Uterus (tissue), 3 donors: ENCODE measurements at regions not wholly inside any gene's neighbourhood (a gene's known extent, or its start where the extent isn't known, plus 50 kb on each side); places are given as distances from the start of the nearest gene placed in this dataset.

ENCODE experiments used
- DNase-seq, 2 donors: peaks; one replicate each; pipeline ENCODE4 v3.0.0-alpha.2; 2019 to 2020
- H3K27ac ChIP-seq, 2 donors: fragments of 200-600 bp; sonication (generic); 1 replicate in 1 of 2; 2 replicates in 1 of 2; pipeline ENCODE4 v1.5.1; 2016 to 2018
- H3K27me3 ChIP-seq, 2 donors: fragments of 200-600 bp; sonication (generic); one replicate each; pipeline ENCODE4 v1.5.1; 2018 to 2019; ENCODE audit warnings: control low read depth in 1 of 2
- H3K36me3 ChIP-seq, 2 donors: fragments of 200-600 bp; sonication (generic); one replicate each; pipeline ENCODE4 v1.5.1; 2019; ENCODE audit warnings: control low read depth in 1 of 2
- H3K4me1 ChIP-seq, 2 donors: fragments of 200-600 bp; sonication (generic); one replicate each; pipeline ENCODE4 v1.5.1; 2018 to 2019; ENCODE audit warnings: control low read depth in 1 of 2
- H3K4me3 ChIP-seq, 2 donors: fragments of 200-600 bp; sonication (generic); 1 replicate in 1 of 2; 2 replicates in 1 of 2; pipeline ENCODE4 v1.5.1; 2018 to 2019; ENCODE audit warnings: mild to moderate bottlenecking in 1 of 2
- H3K9me3 ChIP-seq, 2 donors: fragments of 200-600 bp; sonication (generic); one replicate each; pipeline ENCODE4 v1.5.1; 2019; ENCODE audit warnings: control low read depth in 1 of 2
- CTCF ChIP-seq, 4 experiments: fragments of 200-600 bp in 2 of 4; fragments of 450-650 bp in 2 of 4; sonication (generic) in 2 of 4; IDR thresholded peaks; one replicate each; pipeline ENCODE4 v1.5.1; 2016 to 2019; ENCODE audit warnings: antibody characterized with exemption in 4 of 4, mild to moderate bottlenecking in 2 of 4, moderate library complexity in 1 of 4
- POLR2A ChIP-seq, 2 donors: fragments of 450-650 bp; IDR thresholded peaks; one replicate each; pipeline ENCODE4 v1.6.1; 2016; ENCODE audit warnings: antibody characterized with exemption in 2 of 2, mild to moderate bottlenecking in 1 of 2, moderate library complexity in 1 of 2
- intact Hi-C: fragments of 100-400 bp; cut with DNase I; formaldehyde crosslinking; loops from one replicate; pipeline ENCODE4 v1.15.1; 2023; ENCODE audit warnings: low total_unique reads
- donor health status: DM: yes; HTN: yes; CAD: no.

- intact Hi-C loops = no loop called here
- H3K27me3 ChIP-seq = no peaks in the 10 kb centered on the region
- H3K27ac ChIP-seq = no peak overlapping the region
- no peaks in the 10 kb centered on the region for H3K36me3 ChIP-seq
- no peaks in the 10 kb centered on the region for H3K4me1 ChIP-seq
- no peak for DNase-seq
- H3K9me3 ChIP-seq = no peaks in the 10 kb centered on the region
- TF ChIP-seq CTCF (IDR thresholded peaks at IDR 0.05) = no peak
- TF ChIP-seq POLR2A (IDR thresholded peaks at IDR 0.05) = no peak
- H3K4me3 ChIP-seq = no peak overlapping the region
Observed at GRCh38 chr18:40555914-40556313, 1399.1 kb upstream of the PIK3C3 start.

GRCh38 chr18:40553029-40553428, 1402.0 kb upstream of the PIK3C3 start:
- intact Hi-C loops = no loop called here
- Histone ChIP-seq H3K27ac (no peak overlapping the region), H3K4me3 (no peak overlapping the region), H3K36me3 (no peaks in the 10 kb centered on the region), H3K4me1 (no peaks in the 10 kb centered on the region), H3K9me3 (no peaks in the 10 kb centered on the region), H3K27me3 (no peaks in the 10 kb centered on the region)
- TF ChIP-seq POLR2A (IDR thresholded peaks at IDR 0.05) = no peak
- TF ChIP-seq CTCF (IDR thresholded peaks at IDR 0.05) = no peak
- DNase-seq = no peak

GRCh38 chr18:40546875-40547274, 1408.2 kb upstream of the PIK3C3 start:
- no peak for DNase-seq
- no peak for TF ChIP-seq POLR2A (IDR thresholded peaks at IDR 0.05)
- no peak for TF ChIP-seq CTCF (IDR thresholded peaks at IDR 0.05)
- Histone ChIP-seq H3K36me3 (no peaks in the 10 kb centered on the region), H3K27me3 (no peaks in the 10 kb centered on the region), H3K4me3 (no peak overlapping the region), H3K4me1 (no peaks in the 10 kb centered on the region), H3K27ac (no peak overlapping the region), H3K9me3 (no peaks in the 10 kb centered on the region)
- intact Hi-C loops = no loop called here

GRCh38 chr18:40534723-40535122, 1420.3 kb upstream of the PIK3C3 start:
- no peaks in the 10 kb centered on the region for H3K36me3 ChIP-seq
- intact Hi-C loops = no loop called here
- no peak overlapping the region for H3K4me3 ChIP-seq
- TF ChIP-seq POLR2A (IDR thresholded peaks at IDR 0.05) (no peak), CTCF (IDR thresholded peaks at IDR 0.05) (no peak)
- H3K27me3 ChIP-seq = no peaks in the 10 kb centered on the region
- no peak for DNase-seq
- no peak overlapping the region for H3K27ac ChIP-seq
- no peaks in the 10 kb centered on the region for H3K4me1 ChIP-seq
- no peaks in the 10 kb centered on the region for H3K9me3 ChIP-seq

- no peak for DNase-seq
- intact Hi-C loops = no loop called here
- TF ChIP-seq CTCF (IDR thresholded peaks at IDR 0.05) (no peak), POLR2A (IDR thresholded peaks at IDR 0.05) (no peak)
- Histone ChIP-seq H3K4me3 (no peak overlapping the region), H3K27me3 (no peaks in the 10 kb centered on the region), H3K27ac (no peak overlapping the region), H3K36me3 (no peaks in the 10 kb centered on the region), H3K4me1 (no peaks in the 10 kb centered on the region), H3K9me3 (no peaks in the 10 kb centered on the region)
Observed at GRCh38 chr18:40532046-40532445, 1423.0 kb upstream of the PIK3C3 start.
